Activated naive CD4-positive, alpha-beta T cell treated with anti-CD3 and anti-CD28 coated beads, Interleukin-2, amount 50 U/mL, for 16 hours (primary cell): ENCODE measurements at regions not wholly inside any gene's neighbourhood (a gene's known extent, or its start where the extent isn't known, plus 50 kb on each side); places are given as distances from the start of the nearest gene placed in this dataset.

Experiments
- DNase-seq: peaks from one replicate; pipeline ENCODE4 v3.0.0-alpha.2; 2020

DNA sequence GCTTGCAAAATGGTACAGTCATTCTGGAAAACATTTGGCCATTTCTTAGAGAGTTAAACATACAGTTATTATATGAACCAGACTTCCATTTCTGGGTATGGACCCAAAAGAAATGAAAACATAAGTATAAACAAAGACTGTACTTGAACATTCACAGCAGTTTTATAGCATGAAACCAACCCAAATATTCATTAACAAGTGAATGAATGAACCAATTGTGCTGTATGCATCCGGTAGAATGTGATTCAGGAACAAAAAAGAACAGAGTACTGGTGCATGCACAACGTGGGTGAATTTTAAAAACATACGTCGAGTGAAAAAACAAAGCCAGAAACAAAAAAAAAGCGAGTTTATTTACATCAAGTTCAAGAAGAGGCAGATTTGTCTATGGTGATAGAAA, 1085.8 kb upstream of the AUTS2 start:
- DNase-seq: no peak

DNA sequence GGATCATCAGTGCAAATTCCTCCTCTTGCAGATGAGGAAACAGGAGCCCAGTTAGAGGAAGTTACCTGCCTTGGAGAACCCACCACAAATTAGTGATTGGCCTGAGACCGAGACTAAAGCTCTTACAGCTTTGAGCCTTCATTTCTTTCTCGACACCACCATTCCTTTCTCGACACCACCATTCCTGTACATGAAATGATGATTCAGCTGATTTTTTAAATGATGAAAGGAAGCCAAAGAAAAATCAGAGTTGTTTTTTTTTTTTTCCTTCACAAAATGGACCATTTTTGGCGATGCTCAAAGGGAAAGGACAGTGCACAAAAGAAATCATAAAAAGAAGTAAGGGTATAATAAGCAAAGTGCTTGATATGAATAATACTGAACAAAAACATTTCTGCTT, 1080.2 kb upstream of the AUTS2 start:
- DNase-seq: no peak

DNA sequence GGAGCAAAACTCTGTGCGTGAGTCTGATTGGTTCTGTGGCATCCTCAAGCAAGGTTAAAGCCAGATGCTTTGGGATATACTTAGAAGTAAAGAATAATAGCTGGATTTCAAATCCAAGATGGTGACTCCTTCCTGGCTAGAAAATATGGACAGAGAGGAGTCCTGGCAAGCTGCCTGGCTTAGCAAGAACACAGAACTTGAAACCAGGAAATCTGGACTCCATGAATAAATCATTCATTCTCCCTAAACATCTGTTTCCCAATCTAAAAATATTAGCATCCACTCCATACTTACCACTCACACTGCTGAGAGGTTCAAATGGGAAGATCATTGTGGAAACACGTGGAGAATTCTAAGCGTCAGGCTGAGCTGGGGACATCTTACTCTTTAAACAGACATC, 1074.1 kb upstream of the AUTS2 start:
- DNase-seq: no peak

DNA sequence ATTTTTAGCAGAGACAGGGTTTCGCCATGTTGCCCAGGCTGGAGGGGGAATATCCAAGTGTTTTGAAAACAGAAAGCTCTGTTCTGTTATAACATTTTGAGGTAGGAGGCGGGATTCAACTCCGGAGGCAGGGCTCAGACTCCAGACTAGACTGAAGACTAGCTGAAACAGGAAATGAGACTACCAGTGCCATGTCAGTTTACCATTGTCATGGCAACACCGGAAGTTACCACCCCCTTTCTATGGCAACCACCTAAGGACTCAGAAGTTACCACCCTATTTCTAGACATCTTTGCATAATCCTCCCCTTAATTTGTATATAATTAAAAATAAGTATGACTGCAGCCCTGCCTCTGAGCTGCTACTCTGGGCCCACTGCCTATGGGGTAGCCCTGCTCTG, 1069.1 kb upstream of the AUTS2 start:
- no peak for DNase-seq

DNA sequence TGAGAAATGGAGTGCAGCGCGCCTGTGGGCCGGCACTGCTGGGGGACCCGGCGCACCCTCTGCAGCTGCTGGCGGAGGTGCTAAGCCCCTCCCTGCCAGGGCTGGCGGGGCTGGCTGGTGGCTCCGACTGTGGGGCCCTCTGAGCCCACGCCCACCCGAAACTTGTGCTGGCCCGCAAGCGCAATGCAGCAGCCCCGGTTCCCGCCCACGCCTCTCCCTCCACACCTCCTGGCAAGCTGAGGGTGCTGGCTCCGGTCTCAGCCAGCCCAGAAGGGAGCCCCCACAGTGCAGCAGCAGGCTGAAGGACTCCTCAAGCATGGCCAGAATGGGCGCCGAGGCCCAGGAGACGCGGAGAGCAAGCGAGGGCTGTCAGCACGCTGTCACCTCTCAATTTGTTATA, 1063.0 kb upstream of the AUTS2 start:
- no peak for DNase-seq

DNA sequence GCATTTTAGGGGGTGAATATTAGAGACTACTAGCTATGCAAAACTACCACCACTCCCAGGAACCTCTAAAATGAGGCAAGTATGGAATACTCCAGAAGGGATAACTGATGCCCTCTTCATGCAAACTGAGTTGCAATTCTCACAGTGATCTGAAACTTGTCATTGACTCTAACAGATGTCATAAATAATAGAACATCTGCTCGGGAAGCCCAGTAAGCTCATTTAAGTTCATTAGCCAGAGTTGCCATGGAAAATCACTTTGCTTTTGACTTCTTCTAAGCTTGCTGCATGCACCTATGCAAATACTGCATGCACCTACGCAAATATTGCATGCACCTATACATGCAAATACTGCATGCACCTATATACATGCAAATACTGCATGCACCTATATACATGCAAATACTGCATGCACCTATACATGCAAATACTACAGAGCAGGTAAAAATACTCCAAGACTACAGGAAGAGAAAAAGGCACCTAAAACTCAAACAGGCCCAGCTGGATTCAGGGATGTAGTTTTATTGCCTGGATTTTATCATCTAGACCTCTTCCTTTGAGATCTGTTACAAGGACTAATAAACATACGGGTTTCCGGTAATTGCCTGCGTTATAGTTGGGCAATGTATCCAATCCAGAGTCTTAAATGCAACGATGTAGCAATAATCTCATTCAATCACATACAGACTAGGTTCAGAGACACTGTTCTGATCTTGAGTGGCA, 1061.1 kb upstream of the AUTS2 start:
- no peak for DNase-seq

DNA sequence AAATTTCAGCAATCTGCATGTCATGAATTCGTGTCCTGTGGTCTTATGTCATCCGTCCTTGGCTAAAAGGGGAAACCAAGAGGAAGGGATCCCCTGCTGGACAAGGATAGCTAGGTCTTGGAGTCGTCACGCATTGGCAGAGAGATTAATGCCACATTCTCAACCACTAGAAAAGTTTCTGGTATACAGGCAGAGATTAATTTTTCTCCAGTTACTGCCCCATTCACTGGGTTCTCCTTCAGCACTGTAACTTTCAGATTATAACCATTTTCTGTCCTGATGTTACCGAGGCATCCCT, 1060.6 kb upstream of the AUTS2 start:
- no peak for DNase-seq

DNA sequence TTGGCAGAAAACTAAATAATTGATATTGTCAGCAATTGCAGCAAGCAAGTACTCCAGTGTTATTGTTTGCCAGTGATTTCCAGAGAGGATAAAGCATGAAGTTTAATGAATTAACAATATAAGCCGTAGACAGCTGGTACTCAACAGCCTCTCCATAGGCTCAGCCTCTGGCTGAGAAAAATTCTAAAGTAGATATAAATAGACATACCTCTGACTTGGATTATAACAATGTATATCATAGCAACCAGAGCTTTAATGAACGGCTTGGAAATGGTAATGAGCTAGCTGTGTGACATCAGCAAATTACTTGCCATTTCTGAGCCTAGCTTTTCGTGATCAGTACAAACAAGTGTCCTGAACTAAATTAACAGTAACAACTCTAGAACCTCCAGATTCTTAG, 1055.4 kb upstream of the AUTS2 start:
- DNase-seq: no peak

DNA sequence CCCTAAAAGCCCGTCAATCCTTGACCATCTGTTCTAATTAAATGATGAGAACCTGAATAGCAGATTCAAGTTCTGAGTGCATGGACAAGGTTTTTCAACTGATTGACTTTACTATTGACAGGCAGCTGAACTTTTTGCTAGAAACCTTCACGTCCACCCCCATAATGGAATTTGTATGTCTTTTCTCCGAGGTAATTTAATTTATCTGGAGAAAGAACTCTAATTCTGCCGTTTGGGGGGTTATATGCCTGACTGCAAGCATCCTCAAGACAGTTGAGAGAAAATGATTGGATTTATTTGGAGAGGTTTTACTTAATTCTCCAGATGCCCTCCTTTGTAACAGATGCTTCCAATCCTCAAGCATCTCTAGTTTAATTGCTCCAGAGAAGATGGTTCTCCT, 1053.4 kb upstream of the AUTS2 start:
- DNase-seq: no peak

DNA sequence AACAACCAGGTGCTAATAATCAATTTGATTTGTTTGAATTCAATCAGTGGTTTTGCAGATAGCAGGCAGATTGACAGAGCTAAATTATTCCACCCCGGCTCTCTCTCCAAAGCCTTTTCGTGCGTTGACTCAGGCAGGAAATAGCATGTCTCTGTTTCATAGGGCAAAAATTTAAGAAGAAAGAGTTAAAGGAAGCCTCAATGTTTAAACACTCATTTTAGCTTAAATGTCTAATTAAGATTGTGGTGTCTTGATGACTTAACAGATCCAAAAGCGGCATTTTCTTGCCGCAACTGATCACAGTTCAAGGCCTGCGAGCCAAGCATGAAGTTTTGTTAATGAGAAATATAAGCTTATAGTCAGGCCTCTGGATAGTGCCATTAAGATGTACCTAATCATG, 1051.1 kb upstream of the AUTS2 start:
- DNase-seq: no peak

DNA sequence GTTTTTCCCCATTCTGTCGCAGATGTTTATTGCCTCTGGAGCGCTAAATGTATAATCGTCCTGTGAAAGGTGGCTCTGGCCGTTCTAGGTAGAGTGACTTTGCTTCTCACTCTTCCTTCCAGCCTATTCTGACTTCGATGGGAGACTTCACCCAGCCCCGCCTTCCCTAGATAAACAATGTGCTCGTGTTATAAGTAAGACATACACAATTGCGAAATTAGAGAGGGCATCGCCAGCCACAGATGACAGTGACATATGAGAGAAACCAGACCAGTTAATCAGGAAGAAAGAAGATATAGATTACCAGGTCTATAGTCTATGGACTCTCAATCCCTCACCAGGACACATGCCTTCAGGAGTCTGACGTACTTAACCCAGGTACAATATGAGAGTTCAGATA, 1050.5 kb upstream of the AUTS2 start:
- no peak for DNase-seq

DNA sequence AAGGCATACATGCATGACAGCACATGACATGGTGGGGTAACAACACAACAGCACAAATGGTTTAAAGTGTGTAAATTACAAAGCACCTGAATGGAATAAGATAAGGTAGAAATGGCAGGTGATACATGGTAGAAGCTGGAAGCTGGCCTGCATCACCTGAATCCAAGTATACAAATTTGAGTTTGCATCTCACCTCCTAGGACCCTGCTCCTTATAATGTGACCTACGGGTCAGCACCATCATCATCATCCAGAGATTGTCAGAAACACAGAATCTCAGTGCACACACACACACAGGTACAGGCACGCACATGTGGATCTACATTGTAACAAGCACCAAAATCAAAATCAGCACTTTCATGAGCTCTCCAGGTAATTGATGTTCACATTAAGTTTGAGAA, 1048.2 kb upstream of the AUTS2 start:
- DNase-seq: no peak

DNA sequence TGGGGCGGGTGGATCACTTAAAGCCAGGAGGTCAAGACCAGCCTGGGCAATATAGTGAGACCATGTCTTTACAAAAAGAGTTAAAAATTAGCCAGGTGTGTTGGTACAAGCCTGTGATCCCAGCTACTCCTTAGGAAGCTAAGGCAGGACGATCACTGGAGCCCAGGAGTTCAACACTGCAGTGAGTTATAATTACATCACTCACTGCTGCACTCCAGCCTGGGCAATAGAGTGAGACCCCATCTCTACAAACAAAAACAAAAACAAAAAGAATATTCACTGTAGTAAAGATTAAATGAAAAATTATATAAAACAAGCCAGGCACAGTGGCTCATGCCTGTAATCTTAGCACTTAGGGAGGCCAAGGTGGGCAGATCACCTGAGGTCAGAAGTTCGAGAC, 1047.6 kb upstream of the AUTS2 start:
- no peak for DNase-seq

DNA sequence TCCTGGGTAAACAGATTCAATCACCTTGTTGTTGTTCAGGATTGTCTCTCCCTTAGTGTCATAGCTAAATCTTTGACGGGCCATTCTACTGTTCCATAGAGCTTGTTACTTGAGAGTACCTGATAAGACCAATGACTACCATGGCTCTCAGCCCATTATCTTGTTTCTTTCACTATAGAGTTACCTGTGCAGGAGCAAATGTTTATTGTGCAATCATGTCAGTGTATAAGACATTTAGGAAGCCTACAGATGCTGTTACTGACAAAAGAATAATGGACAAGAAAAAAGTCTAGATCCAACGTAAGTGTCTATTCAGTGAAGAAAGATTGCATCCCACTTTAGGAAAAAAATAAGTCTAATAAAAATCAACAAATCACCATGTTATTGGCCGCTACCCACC, 1041.7 kb upstream of the AUTS2 start:
- no peak for DNase-seq

DNA sequence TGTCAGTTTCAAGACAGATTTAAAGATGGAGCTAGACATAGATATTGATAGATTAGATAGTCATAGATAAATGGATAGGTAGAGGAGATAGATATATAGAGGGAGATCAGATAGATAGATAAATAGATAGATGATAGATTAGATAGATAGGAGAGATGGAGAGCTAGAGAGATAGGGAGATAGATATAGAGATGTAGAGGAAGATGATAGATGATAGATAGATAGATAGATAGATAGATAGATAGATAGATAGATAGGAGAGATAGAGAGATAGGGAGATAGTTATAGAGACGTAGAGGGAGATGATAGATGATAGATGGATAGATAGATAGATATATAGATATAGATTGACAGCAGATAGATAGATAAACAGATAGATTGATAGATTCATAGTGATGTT, 1038.8 kb upstream of the AUTS2 start:
- no peak for DNase-seq

DNA sequence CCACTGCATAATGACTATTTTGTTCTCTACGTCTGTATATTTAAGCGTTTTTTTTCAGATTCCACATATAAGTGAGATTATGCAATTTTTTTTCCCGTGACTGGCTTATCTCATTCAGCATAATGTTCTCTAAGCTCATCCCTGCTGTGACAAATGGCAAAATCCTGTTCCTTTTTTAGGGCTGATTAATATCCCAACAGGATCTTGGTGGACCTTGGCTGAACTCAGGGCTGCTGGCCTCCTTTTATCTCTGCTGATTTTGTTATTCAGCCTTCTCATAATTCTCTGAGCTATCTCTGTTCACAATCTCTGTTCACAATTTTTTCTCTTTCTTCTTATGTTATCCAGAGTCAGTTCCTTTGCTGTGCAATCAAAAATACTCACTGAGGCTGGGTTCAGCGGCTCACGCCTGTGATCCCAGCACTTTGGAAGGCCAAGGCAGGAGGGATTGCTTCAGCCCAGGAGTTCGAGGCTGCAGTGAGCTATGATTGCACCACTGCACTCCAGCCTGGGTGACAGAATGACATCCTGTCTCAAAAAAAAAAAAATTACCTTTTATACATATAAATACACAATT, 1035.9 kb upstream of the AUTS2 start:
- DNase-seq: no peak

DNA sequence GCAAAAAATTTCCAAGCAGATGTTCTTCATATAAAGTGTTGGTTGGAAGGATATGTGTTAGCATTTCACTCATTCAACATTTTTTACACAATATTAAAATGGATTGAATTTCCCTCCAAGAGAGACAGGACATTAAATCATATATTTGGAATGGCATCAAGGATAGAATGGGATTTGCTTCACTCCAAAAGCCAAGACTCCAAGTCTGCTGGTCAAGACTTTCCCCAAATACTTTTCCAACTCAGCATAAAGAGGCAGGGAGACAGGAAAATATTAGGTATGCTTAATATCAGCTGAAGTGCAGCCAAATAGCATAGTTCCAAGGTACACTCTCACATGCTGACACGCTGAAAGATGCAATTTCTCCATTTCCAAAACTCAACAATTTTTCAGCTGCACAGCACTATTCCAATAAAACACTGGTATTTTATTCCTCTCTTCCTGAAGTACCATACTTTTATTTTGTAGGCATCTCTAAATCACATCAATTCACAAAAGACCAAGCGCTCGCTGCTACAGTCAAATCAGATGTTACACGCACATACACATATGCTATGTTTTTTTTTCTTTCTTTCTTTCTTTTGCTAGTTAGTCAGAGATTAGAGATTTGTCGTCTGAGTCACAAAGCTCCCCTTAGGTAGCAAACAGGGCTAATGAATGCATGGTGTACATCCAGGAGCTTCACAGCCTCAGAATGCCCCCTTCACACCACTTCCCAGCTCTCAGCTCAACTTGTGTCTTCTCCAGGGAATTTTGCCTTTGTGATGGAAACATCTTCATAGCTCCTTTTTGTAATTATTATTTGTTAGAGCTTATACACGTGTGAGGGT, 1033.8 kb upstream of the AUTS2 start:
- no peak for DNase-seq

DNA sequence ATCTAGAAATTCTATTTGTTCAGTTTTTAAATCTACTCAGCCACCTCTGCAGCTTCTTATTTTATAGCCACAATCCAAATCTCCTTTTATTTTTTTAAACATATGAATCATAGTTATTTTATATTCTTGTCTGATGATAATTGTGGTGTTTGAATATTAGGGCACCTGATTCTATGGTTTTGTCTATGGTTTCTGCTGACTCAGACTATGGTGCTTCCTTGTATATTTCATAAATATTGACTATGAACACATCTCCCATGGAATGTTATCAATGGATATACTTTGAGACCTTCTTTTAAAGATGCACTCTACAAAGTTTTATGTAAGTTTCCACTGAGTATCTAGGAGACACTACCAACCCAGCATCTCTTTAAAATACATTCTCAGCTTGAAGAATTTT, 1027.0 kb upstream of the AUTS2 start:
- DNase-seq: no peak

DNA sequence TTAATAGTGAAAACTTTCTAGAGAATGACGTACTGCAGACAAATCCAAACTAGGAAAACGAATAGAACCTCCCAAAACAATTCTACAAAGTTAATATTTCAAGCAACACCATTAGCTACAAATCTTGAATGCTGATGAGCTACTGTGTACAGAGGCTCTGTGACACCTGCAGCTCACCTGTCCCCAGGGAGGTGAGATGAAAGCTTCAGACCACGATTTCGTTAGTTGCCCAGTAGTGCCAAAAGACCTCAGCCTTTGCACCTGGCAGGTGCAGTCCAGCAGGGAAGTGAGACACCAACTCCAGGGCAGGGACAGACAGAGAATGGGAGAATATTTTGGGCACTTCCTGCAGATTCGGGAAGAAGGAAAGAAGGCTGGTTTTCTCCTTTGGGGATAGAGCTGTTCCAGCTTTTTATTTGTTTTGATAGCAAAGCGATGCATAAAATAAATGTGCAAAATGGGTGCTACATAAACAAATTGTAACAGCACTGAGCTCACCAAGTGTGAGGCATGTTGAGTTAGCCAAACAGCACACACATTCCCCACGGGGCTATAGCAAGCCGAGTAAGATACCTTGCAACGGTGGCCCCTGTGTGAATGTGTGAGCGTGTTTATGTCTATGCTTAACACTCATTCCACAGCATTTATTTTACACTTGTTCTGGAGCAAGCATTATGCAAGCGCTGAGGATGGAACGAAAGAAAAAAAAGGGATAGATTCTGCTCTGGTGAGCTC, 1024.8 kb upstream of the AUTS2 start:
- DNase-seq: no peak

DNA sequence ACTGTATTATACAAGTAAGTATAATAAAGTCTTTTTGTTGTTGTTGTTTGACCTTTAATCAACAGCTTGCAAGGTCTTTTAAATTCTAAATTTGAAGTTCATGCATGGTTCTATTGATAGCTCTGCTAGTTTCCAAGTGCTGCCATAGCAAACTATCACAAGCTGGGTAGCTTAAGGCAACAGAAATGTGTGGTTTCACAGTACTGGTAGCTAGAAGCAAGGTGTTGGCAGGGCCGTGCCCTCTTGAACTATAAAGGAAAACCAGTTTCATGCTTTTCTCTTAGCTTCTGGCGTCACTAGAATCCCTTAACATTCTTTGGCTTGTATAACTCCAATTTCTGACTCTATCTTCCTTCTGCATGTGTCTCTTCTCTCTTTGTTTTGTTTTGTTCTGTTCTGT, 1021.9 kb upstream of the AUTS2 start:
- no peak for DNase-seq

DNA sequence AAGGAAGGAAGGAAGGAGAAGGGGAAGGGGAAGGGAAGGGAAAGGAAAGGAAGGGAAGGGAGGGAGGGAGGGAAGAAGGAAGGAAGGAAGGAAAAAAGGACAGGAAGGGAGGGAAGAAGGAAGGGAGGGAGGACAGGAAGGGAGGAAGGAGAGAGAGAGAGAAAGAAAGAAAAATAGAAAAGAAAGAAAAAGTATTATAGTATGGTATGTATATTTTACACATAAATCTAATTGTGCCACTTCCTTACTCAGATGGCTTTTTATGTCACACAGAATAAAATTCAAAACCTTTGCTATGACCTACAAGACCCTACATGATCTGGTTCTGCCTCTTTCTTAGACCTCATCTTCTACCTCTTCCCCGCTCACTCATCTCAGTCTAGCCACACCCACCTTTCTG, 1016.9 kb upstream of the AUTS2 start:
- no peak for DNase-seq

DNA sequence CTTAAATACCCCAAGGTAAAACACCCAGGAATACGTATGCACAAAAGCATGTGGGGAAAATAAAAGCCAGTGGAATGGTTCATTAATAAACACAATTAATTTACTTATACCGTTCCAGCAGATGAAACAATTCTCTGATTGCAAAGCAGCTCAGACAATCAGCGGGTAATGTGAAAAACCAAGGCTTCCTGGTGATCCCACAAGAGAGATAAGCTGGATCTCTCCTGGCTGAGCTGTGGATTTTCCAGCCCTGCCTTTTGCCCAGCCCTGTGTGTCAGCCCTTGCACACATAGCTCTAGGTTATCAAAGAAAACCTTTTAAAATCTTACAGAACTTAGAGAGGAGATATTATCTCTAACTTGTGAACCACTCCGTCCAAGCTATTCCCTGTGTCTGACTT, 1010.7 kb upstream of the AUTS2 start:
- DNase-seq: no peak

DNA sequence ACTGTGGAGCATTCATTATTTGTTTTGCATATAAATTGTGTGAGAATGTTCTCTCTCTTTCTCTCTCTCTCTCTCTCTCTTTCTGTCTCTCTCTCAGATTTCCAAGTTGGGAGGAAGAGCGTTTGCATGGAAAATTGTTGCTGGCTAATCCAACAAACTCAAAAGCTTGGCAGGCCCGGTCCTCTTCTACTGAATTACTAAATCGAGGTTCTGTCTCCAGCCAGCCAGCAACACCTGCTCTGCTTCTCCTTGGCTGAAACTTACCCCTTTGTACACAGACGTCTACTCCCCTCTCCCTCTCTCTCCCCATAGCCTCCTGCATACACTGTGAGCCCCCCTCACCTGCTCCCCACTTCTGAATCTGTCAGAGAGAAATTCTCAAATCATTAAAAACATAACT, 996.4 kb upstream of the AUTS2 start:
- no peak for DNase-seq

DNA sequence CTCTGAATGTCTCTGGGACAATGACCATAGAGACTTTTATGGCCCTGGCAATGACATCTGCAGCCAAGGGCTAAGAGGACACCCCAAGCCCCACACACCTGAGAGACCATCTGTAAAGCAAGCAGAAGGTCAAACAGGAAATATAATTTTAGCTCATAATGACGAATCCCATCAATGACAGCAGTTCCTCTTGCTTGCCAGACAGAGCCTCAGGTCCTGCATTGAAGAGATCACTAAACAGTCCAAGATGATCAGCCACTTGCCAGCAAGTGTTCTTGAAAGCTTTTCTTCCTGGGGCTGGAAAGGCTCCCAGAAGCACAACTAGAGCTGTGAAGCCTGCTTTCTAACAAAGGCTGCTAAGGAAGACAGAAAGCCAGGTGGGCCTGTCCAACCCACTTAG, 993.7 kb upstream of the AUTS2 start:
- no peak for DNase-seq
